HG02798 (cell line): ENCODE measurements at regions not wholly inside any gene's neighbourhood (a gene's known extent, or its start where the extent isn't known, plus 50 kb on each side); places are given as distances from the start of the nearest gene placed in this dataset.
A peak's percentile ranks its signal among the peaks of the same experiment; 100 is the strongest.

Experiments
- ATAC-seq: cut with Tn5 transposase; IDR thresholded peaks from one replicate; pipeline ENCODE4 v1.9.1; 2021; ENCODE audit warnings: mild to moderate bottlenecking; ENCODE audit not compliant: unreplicated experiment, poor library complexity

GRCh38 chr1:71269179-71269578 is 188.3 kb upstream of the ZRANB2 start:
- no peak for ATAC-seq

GRCh38 chr1:71267220-71267619 is 186.4 kb upstream of the ZRANB2 start:
- no peak for ATAC-seq

- ATAC-seq: no peak
Observed at GRCh38 chr1:71264039-71264438, 183.2 kb upstream of the ZRANB2 start.

GRCh38 chr1:71262970-71263369 is 182.1 kb upstream of the ZRANB2 start:
- ATAC-seq: no peak

- no peak for ATAC-seq
Observed at GRCh38 chr1:71252900-71253299, 172.1 kb upstream of the ZRANB2 start.

GRCh38 chr1:71245246-71245645 is 164.4 kb upstream of the ZRANB2 start:
- peak; percentile 49 for ATAC-seq

- no peak for ATAC-seq
Observed at GRCh38 chr1:71242239-71242638, 161.4 kb upstream of the ZRANB2 start.

- ATAC-seq: no peak
Observed at GRCh38 chr1:71240656-71241055, 159.8 kb upstream of the ZRANB2 start.

GRCh38 chr1:71236503-71236902 is 155.7 kb upstream of the ZRANB2 start:
- ATAC-seq: no peak

GRCh38 chr1:71233645-71234044 is 152.8 kb upstream of the ZRANB2 start:
- no peak for ATAC-seq

GRCh38 chr1:71232786-71233185 is 152.0 kb upstream of the ZRANB2 start:
- no peak for ATAC-seq

GRCh38 chr1:71232166-71232763 is 151.4 kb upstream of the ZRANB2 start:
- no peak for ATAC-seq

- ATAC-seq: no peak
Observed at GRCh38 chr1:71231751-71232150, 150.9 kb upstream of the ZRANB2 start.

GRCh38 chr1:71228742-71229365 is 148.0 kb upstream of the ZRANB2 start:
- no peak for ATAC-seq

- no peak for ATAC-seq
Observed at GRCh38 chr1:71228241-71228640, 147.4 kb upstream of the ZRANB2 start.

GRCh38 chr1:71224741-71225377 is 144.0 kb upstream of the ZRANB2 start:
- no peak for ATAC-seq

- ATAC-seq: no peak
Observed at GRCh38 chr1:71223641-71224340, 143.0 kb upstream of the ZRANB2 start.

- no peak for ATAC-seq
Observed at GRCh38 chr1:71222668-71223067, 141.8 kb upstream of the ZRANB2 start.

- ATAC-seq: no peak
Observed at GRCh38 chr1:71210718-71211117, 129.9 kb upstream of the ZRANB2 start.

GRCh38 chr1:71203241-71203640 is 122.4 kb upstream of the ZRANB2 start:
- no peak for ATAC-seq

GRCh38 chr1:71200503-71200902 is 119.7 kb upstream of the ZRANB2 start:
- no peak for ATAC-seq
